Stimulated activated CD8-positive, alpha-beta memory T cell treated with anti-CD3 and anti-CD28 coated beads, Interleukin-4, amount 100 ng/mL, for 4 hours (primary cell): ENCODE measurements at regions not wholly inside any gene's neighbourhood (a gene's known extent, or its start where the extent isn't known, plus 50 kb on each side); places are given as distances from the start of the nearest gene placed in this dataset.
"Not testable (repeated sequence)": the region's sequence is repeated elsewhere in the genome, so short reads cannot be mapped to it uniquely, and the experiment has no call there.

Experiments used
- DNase-seq, 2 donors: peaks; one replicate each; pipeline ENCODE4 v3.0.0-alpha.2; 2020; ENCODE audit warnings: low read depth in 2 of 2, low spot score in 1 of 2

- DNase-seq, result no peak
Measured at GRCh38 chr5:2000591-2000990, 117.9 kb upstream of the IRX4 start.

- DNase-seq, result no peak
Measured at GRCh38 chr5:1999794-2000193, 117.1 kb upstream of the IRX4 start.

DNA sequence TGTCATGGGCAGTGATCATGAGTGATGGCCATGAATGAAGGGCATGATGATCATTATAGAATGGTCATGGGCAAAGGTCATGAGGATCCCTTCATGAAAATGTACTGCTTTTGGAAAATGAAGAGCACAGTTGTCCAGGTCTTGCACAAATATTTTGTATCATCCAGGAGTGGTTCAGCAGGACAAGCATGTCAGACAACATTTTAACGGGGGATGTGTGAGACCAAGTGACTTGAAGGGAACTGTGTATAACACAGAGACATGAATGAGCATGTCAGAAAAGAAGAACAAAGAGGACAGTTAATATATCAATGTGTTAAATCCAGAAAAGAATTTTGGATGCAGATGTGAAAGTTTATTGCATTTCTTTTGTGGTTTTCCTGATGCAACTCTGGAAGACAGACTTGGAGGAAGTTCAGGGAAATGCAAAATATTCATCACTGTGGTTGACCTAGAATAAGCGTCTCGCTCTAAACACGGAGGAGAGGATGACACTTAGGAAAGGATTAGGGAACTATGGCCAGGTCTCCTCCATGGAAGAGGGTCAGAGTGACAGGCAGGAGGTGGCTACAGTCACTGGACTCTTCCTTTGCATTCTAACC, 116.1 kb upstream of the IRX4 start:
- DNase-seq, result no peak

- DNase-seq, result no peak
Measured at GRCh38 chr5:1998348-1998669, 115.6 kb upstream of the IRX4 start.

DNA sequence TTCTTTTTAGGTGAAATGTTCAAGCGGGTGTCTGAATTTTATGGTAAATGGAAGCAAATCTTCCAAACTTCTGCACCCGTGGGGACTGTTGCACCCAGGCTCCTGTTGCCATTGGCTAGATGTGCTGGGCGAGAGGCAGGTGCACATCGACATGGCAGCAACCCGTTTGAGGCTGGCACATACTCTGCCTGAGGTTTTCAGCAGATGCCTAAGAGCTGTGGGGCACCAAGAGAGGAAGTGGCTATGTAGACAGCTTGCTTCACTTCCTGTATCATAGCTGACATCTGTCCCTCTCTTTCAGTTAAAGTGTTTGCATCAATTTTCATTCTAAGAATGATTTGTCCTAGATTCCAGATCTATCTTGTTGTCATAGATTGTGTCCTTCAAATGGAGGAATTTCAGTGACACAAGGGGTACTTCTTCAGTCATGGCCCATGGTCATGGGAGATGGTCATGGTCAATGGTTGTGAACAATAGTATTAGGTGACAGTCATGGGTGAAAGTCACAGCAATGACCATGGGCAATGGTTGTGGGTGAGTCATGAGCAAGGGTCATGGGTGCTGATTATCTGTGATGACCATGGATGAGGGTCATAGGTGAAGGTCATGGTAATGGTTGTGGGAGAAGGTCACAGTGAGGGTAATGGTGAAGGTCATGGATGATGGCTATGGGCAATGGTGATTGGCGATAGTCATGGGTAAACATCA, 115.1 kb upstream of the IRX4 start:
- no peak for DNase-seq

DNA sequence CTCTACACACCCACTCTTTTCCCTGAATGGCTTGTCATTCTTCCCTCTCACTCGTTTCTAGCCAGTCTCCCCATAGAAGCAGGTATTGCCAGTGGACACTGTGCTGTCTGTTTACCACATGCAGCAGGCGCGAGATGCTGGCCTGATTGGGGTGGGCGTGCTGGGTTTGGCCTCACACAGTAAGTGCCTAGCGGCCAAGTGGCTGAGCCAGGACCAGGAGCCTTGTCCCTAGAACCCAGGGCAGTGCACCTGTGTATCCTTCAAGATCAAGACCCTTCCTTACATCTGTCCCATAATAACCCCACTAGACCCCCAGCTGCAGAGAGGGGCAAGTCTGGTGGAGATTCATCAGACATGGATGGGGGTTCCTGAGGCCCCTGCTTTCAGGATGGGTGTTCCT, 112.8 kb upstream of the IRX4 start:
- DNase-seq, result no peak

- no peak for DNase-seq
Measured at GRCh38 chr5:1987471-1987870, 104.7 kb upstream of the IRX4 start.

- DNase-seq, result no peak
Measured at GRCh38 chr5:1985781-1986180, 103.1 kb upstream of the IRX4 start.

DNA sequence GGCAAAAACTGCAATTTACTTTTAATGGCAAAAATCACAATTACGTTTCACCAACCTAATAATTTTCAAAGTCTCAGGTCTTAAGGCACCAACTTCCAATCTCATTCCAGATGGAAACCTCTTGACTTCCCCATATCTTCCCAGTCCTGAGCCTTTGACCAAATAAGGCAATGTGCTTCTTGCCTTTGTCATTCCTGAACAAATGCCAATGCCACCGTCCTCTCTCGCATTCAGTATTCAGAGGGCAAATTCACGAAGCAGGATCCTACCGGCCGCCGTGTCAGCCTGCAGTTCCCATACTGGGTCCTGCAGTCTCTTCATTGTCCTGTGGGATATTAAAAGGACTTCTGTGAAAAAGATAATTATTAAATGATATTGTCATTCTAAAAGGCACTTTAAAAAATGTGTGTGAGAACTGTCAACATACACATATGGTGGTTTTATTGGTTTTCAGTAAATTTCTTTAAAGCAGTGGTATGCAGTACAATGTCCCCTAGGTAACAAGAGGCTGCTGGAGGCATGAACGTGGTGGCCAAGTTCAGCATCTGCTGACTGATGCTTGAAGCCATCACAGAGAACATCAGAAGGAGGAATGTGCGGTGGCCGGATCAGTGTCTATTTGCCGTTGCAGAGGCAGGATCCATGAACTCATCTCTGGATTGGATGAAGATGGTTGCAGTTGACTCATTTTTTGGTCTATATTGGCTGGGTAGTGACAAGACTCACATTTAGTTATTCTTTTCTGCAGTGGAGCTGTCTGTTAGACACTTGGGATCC, 101.4 kb upstream of the IRX4 start:
- no peak for DNase-seq

- DNase-seq, result no peak
Measured at GRCh38 chr5:1983401-1983800, 100.7 kb upstream of the IRX4 start.

GRCh38 chr5:1982561-1982960, 99.8 kb upstream of the IRX4 start:
- not testable (repeated sequence) for DNase-seq

DNA sequence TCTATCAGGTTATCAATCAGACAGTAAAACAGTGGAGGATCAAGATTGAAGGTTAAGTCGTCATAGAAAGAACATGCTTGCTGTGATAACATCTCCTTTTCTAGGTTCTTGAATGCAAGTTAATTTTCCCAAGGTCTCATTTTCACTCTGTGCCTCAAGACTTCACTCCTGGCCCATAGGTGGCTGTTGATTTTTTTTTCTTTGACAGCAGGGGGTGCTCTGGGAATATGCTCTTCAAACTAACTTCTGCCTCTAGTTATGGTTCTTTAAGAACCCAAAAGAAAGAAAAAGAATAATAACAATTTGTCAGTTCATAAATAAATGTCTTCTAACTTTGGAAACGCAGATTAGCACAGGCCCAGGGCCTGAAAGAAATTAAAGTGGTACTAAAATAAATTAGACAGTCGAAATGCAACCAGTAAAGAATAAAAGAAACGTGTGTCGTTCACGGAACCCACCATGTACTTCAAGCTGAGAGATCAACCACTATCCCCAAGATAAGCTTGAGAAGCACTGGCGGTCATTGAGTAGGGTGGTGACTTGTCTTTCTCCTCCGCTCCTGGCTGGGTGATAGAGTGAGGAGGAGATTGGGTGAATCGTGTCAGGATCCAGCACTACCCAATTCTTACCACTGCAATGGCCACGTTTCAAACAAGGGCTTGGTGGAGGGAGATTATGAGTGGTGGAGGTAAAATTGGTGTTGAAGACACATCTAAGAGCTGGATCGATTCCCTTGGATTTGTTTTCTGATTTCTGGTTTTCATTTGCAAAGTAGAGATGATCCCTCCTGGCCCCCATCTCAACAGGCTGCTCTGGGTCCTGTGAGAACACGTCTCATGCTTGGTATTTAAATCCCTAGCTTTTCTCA, 93.4 kb upstream of the IRX4 start:
- no peak for DNase-seq

DNA sequence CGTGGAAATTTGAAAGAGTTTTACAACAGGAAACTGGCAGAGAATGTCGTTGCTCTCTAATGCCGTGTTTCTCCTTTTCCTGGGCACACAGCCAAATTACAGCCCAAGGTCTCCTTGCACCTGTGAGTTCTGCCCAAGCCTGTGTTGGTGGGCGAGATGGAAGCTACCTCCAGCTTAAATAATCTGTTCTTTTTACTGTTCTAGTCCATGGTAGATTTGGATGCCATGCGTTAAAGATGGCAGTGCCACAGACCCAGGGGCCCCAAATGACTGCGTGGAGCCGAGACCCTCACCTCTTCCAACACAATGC, 92.6 kb upstream of the IRX4 start:
- DNase-seq, result no peak

- no peak for DNase-seq
Measured at GRCh38 chr5:1974501-1975405, 92.0 kb upstream of the IRX4 start.

DNA sequence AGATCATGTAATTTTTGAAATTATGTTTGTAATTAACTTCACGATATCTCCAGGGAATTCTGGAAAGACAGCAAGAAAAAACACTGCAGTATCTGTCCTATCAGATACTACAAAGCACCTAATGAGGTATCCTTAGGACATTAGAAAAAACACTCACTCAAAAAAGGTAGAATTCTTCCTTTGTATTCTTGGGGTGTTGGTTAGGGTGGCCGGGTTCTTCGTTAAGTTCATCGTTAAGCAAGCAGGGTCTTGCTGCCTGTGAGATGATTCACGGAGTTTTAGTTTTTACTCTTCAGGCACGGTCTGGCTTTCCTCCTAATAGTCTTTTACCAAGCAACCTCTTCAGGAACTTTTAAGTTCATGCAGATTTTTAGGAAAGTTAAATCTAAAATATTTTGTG, 91.4 kb upstream of the IRX4 start:
- DNase-seq, result no peak

- no peak for DNase-seq
Measured at GRCh38 chr5:1973391-1974013, 90.8 kb upstream of the IRX4 start.

GRCh38 chr5:1971944-1972343, 89.2 kb upstream of the IRX4 start:
- DNase-seq, result no peak

DNA sequence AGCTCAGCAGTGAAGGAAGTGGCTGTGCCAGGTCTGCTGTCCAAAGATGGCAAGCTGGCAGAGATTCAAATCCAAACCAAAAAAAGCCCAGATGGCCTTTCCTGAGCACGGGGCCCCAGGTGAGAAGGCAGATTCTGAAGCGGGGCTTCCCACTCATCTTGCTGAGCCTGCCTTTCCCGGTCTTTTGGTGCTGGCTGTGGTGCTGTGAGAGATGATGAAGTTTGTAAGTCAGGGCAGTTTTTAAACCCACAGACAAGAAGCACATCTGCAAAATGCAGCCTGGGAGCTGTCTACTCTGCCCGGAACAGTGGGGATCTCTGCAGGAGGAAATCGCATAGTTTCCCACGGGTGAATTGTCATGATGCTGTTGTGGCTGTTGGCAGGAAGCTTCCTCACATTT, 85.0 kb upstream of the IRX4 start:
- no peak for DNase-seq

DNA sequence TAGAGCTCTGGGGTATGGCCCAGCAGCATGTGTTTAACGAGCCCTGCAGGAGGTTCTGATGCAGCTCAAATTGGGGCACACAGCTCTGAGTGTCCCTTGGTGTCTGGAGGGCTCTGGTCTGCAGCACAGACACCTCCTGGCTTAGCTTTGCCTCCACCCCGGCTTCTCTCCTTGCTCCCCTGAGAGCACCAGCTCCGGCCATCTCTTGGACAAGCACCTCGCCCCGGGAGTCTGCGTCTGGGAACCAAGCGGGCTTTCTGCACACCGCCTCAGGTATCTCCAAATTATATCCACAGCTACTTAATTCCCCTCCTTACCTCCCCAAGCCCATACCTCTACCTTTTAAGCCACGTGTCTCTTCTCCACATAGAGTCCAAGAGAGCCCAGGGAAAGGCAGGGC, 83.7 kb upstream of the IRX4 start:
- DNase-seq, result no peak

DNA sequence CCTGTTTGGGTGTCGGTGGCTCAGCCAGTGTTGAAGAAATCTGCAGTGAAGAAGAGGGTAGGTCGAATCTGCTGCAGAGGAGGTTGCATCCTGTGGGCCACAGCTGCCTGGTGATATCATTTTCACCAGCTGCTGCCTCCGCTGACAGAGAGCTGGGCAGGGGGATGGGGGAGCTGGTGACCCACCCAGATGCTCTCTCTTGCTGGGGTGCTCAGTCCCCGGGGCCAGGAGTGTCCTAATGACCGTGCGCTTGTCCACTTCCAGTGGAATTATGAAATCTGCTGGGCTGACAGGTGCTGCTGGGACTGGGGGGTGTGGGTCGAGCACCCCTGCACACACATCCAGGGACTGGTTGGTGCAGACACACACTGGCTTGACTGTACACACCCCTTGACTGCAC, 83.2 kb upstream of the IRX4 start:
- no peak for DNase-seq
